ENCODE measurements at regions not wholly inside any gene's neighbourhood (a gene's known extent, or its start where the extent isn't known, plus 50 kb on each side); places are given as distances from the start of the nearest gene placed in this dataset.
"Not testable (repeated sequence)": the region's sequence is repeated elsewhere in the genome, so short reads cannot be mapped to it uniquely, and the experiment has no call there.

DNA sequence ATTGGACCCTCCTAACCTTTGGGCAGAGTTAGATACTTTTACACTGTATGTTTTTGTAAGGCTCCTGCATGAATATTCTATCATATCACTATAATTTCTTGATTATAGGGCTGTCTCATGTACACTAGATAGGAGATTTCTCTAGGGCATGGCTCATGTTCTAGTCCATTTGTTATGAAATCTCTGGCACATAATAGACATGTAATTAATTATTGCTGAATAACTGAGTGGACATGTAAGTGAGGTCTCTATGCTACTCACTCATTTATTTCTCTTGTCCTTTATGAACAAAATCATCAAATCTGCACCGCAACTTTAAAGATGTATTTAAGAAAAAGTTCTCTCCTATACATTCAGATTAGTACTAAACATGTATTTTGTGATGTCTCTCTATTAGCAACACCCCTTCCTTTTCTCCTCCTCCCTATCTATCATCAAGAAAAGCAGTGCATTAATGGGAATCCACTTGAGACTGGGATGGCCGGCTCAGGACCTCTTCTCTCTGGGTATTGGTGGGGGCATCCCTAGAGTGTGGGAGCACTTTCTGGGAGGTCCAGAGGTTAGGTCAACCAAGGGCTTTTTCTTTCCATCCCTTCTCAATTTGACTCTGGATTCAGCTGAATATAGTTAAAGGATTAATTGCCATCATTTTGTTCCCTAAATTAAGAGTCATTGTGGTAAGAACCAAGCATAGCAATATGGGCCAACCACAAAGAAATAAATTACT, 168.0 kb upstream of the HMGA2 start:
- DNase-seq (ENCODE audit: low read depth): no peak

DNA sequence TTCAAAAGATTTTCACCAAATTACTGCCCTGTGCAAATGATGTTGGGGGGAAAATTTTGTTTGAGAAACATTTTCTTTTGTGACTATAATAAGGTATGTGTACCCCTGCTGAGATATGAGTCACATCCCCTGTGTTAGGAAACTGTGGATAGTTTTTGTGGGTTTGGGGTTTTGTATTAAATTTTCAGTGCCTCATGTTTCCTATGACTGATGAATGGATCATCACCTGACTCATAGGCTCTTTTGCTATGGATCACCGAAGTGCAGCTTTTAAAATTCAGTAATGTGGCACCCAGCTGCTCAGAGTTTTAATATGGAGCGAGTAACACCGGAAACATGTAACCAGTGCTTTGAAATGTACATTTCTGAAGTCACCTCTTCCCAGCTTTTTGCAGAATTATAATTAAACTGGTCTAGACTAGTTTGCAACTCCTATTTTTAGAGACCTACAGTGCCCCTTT, 167.4 kb upstream of the HMGA2 start:
- no peak for DNase-seq (ENCODE audit: low read depth)

DNA sequence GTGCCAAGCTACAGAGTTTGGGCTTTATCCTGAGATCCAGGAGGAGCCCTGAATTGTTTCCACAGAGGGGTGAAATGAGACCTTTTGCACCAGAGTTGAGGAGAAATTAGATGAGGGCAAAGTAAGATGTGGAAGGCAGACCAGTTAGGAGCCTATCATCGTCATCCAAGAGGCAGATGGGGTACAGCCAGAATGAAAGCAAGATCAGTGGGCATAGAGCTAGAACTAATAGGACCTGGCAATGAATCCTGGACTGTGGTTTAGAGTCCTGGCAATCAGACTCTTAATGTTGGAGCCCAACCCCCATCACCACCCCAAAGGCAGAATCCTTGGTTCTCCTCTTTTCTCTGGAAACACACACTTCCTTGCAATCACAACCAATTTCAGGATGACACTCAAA, 166.6 kb upstream of the HMGA2 start:
- no peak for DNase-seq (ENCODE audit: low read depth)

DNA sequence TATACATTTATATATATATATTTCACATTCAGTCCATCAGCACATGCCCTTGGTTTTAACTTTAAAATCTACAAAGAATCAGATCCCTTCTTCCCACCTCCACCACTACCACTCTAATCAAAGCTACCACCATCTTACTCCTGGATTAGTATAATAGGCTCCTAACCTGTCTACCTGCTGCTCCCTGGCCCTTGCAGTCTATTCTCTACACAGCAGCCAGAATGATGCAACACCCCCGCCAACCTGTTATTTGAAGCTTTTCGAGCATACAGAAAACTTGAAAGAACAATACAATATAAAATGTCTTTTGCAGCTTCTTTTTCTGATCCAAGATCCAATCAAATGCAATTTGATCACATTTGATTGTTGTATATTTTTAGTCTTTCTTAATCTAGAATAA, 165.9 kb upstream of the HMGA2 start:
- DNase-seq (ENCODE audit: low read depth): no peak

DNA sequence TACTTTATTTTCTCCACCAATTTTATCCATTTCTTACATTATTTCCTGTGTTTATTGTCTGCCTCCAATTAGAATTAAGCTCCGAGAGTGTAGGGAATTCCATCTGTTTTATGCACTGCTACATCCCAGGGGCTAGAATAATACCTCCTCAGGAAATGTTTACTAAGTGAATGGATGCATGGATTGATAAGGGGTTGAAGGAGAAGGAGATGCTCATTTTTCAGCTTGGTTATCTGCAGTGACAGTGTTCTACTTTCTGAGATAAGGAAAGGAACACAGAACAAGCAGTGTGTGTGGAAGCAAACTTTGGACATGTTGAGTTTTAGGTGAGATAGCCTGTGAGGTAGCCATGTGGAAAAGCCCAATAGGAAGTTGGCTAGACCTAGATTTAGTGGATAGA, 164.6 kb upstream of the HMGA2 start:
- no peak for DNase-seq (ENCODE audit: low read depth)

DNA sequence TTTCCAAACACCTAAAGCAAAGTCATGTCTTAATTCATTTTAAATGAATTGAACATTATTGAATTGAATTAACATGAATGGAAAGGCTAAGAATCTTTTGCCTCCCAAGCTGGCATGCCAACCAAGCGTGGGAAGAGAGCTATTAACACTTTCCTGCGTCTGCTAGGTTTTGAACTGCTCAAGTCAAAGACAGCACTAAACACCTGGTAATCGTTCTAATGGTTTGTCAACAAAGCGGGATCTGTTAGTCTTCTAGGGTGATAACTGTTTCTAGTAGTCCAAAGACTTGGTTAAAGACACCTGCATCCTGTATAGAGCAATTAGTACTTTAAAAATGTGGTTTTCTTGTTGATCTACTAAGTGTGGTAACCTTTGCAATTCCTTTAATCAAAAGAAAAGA, 164.2 kb upstream of the HMGA2 start:
- no peak for DNase-seq (ENCODE audit: low read depth)

DNA sequence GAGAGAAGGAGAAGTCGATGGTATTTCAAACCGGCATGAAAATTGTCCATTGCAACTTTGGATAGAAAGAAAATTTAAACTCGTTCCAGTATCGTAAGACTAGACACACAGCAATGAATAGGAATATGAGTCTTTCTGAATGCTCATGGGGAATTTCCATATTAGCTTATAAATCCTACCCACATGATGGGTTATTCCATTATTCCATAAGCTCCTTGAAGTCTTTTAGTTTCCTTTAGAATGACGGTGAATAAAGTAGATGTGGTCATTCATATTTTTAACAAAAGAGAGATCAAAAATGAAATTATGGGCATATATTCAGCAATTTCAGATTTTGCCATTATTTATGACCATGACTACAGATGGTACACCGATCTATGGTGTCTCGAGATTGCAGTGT, 163.4 kb upstream of the HMGA2 start:
- DNase-seq (ENCODE audit: low read depth): no peak

DNA sequence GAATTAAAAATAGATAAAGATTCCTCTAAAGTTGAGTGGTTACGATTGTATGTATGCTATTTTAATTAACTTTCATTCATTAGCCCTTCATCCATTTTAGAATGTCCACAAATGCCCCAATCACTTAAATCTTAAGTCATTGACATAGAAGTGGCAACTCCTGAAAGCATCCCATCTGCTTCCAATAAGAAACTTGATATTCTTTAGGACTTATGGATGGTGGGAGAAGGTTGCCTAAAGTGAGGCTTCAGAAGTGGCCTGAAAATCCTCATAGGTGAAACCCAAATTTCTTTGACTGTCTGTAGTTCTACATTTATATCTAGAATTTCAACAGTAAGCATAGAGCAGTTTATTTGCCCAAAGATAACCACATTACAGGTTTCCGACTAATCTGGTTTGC, 161.7 kb upstream of the HMGA2 start:
- DNase-seq (ENCODE audit: low read depth): no peak

DNA sequence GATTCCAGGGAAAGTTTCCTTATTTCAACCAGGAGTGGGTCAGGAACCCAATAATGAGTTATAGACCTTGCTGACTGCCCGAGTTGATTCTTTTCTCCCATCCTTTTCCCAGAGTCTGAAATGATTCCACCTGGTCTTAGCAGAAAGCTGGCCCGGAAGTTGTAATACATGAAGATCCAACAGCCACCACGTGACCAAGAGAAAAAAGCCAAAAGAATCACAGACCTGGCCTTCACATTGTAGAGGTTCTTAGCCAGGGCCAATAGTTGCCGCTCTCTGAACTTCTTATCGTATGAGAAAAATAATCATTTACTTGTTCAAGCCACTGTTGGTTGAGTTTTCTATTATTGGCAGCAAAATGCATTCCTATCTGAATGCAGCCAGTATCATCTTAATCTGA, 161.2 kb upstream of the HMGA2 start:
- DNase-seq (ENCODE audit: low read depth): no peak

DNA sequence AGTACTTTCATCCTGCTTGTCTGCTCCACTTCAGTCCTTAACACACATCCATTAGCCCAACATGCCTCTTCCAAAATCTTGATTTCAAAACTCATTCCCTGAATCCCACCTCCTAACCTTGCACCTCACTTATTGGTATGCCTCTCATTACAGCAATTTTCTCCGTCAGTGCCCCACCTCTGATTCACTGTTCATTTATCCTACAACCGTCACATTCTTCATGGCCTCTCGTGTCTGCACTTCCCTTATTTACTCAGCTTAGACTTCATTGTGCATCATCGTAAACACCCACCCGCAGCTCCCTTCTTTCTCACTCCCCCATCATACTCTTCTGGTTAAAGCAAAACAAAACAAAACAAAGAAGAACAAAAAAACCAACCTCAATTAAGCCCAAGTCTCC, 160.6 kb upstream of the HMGA2 start:
- DNase-seq (ENCODE audit: low read depth): no peak

DNA sequence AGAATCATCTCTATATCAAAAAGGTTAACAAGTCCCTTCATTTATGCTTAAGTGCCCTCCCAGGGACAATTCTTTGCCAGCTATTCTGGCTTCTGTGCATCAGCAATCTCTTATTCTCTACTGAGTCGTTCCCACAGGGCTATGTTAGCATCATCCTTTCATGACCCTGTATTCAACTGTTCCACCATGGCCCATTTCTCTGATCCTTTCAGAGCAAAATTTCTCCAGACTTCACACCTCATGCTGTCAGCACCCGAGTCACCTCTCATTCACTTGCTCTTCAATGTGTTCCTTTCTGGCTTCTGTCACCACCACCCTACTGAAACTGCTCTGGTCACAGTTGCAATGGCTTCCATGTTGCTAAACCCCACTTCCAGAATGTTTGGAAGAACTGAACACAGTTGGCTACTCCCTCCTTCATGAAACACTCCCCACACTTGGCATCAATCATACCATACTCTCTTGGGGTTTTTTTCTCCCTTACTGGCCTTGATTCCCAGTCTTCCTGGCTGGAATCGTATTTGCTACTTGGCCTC, 159.5 kb upstream of the HMGA2 start:
- no peak for DNase-seq (ENCODE audit: low read depth)

DNA sequence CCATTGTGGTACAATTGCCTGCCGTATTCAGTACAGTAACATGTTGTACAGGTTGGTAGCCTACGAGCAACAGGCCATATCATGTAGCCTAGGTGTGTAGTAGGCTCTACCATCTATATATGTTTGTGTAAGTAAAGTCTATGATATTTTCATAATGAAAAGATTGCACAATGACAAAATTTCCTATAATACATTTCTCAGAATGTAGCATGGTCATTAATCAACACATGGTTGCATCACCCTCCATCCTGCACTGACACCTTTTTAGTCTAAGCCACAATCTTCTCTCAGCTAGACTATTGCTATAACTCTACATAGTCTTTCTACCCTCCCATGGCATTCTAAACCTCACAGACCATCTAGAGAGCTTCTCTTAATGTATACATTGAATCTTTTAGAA, 158.5 kb upstream of the HMGA2 start:
- no peak for DNase-seq (ENCODE audit: low read depth)

DNA sequence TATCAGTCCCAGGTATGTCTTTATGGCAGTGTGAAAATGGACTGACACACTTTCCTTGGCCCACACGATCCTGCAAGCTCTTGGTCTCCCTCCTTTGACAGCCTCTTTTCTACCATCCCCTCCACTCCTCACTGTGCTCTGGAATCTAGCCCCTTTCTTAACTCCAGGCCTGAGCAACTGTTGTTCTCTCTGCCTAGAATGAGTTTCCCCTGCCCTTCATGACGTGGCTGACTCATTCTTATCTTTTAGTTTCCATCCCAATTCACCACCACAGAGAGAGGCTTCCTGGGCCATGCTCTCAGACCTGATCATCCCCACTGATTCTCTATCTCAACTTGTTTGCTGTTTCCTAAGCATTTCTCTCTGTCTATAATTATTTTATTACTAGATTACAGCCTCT, 157.4 kb upstream of the HMGA2 start:
- DNase-seq (ENCODE audit: low read depth): no peak

DNA sequence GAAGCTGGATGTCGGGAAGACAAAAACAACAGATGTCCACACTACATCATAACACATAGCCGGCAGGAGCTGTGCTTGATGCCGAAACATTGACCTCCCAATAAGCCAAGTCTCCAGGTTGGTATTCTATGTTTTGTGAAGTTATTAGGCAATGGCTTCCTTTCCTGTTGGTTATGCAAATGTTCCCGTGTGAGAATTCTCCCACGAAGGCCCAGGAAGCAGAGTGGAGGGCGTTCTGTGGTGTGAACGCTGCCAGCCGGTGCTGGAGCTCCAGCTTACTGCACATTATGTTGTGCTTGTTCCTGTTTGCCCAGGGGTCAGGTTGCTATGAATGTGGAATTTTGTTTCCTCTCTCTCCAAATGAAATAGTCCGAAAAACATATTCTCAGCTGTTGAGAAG, 156.4 kb upstream of the HMGA2 start:
- DNase-seq (ENCODE audit: low read depth): no peak

DNA sequence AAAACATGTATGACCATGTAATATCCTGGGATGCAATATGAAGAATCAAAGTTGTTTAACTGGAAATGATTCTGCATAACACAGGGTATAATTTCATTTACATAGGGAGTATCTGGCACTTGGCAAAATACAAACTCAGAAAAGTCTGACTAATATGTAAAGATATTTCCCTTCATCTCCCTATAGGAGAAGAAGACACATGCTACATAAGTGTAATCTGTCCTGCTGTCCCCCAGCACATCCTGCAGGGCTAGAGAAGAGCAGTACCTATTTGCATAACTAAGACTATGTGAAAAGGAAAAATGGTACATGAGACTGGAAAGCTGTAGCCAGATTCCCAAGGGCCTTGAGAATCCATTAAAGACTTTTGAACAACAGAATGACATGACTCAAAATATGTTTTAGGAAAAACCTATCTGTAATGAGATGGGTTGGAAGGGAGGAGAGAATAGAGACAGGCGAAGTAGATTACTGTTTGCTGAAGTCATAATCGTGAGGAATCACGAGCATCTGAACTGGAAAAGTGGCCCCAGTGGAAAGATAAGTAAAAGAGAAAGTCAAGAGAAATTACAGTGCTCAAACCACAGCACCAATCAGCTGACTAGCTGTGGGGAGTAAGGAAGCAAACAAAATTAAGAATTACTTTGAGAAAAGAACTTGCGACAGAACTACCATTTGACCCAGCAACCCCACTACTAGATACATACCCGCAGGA, 155.1 kb upstream of the HMGA2 start:
- DNase-seq (ENCODE audit: low read depth): no peak

DNA sequence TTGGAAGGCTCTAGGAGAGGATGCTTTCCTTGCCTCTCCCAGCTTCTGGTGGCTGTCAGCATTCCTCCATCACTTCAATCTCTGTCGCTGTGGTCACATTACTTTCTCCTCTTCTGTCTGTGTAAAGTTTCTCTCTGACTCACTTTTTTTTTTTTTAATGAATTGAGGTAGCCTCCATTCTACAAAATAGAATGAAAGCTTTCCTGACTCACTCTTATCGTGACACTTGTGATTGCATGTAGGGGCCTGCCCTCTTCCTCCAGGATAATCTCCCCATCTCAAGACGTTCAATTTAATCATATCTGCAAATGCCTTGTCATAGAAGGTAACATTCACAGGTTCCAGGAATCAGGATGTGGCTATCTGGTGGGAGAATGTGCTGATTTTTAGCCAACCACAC, 153.5 kb upstream of the HMGA2 start:
- DNase-seq (ENCODE audit: low read depth): no peak

DNA sequence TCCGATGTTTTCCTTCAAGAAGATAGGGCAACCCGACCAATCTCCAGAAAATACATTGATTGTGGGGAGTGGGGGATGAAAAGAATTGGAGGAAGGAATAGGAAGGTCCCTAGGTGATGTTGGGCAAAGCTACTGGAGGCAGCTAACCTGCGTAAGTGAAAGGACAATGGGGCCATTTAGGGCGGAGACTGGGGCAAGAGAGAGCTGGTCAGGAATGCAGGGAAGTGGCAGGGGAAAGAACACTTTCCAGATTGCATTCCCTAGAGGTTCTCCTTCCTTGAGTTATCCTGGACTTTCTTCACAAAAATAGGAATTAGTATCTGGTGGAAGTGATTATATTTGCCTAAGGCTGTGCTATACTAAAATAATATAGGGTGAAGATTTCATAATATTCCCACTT, 151.8 kb upstream of the HMGA2 start:
- DNase-seq (ENCODE audit: low read depth): no peak

DNA sequence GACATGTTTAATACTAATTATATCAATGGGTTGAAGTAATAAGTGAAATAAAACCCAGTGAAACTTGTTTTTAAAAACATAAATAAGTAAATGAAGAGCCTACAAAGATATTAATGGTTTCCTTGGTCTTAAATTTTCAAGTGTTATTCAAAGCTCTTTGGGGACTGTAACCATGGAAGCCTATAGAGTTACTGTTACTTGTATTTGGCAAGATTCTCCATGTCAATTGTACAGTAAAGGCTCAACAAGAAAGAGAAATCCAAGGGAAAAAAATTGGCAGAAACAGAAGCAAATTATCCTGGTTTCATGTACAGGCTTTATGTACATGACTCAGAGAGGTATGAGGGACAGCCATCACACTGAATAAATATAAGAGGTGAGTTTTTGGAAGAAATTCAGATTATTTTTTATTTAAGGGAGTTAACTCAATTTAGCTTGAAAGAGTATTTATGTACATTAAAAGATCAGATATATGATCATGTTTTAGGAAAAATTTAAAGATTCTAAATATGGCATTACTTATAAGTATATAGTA, 151.1 kb upstream of the HMGA2 start:
- no peak for DNase-seq (ENCODE audit: low read depth)

DNA sequence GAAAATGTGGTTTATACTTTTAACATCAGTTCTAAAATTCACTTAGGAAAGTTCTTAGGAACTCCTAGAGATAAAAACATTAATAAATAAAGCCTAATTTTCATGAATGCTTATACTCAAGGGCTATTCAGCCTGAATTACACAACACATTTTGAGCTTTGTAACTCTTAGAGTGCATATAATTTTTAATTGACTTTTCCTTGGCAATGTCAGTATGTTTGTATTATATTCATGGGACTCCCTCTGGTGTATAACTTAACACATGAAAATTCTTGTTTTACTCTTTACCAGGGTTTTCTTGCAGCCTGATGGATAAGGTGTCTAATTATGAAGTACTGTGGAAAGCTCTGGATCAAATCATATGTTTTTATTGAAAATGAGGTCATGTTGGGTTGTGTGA, 150.6 kb upstream of the HMGA2 start:
- no peak for DNase-seq (ENCODE audit: low read depth)

DNA sequence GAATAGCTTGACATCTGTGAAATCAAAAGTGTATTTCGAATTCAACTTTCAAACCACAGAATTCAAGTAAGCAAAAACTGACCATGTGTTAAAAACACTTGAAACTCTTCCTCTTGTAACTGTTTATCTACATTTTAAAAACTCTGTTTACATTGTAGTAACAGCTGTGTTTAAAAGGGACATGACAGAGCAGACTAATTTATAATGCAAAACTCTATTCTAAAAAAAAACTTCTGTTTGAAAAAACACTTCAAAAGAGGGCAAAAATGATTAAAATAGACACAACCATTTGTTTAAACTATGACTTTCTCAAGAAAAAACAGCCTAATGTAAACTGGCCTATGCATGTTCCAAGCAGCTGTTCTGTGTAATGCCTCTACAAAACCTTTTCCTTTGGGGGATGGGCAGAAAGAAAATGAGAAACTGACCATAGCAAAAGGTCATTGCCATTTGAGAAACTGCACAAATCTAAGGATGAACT, 149.1 kb upstream of the HMGA2 start:
- DNase-seq (ENCODE audit: low read depth): no peak

DNA sequence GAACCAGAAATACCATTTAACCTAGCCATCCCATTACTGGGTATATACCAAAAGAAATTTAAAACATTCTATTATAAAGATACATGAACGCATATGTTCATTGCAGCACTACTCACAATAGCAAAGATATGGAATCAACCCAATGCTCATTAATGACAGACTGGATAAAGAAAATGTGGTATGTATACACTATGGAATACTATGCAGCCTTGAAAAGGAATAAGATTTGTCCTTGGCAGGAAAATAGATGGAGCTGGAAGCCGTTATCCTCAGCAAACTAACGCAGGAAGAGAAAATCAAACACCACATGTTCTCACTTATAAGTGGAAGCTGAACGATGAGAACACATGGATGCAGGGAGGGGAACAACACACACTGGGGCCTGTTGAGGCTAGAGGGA, 146.1 kb upstream of the HMGA2 start:
- DNase-seq (ENCODE audit: low read depth): not testable (repeated sequence)

DNA sequence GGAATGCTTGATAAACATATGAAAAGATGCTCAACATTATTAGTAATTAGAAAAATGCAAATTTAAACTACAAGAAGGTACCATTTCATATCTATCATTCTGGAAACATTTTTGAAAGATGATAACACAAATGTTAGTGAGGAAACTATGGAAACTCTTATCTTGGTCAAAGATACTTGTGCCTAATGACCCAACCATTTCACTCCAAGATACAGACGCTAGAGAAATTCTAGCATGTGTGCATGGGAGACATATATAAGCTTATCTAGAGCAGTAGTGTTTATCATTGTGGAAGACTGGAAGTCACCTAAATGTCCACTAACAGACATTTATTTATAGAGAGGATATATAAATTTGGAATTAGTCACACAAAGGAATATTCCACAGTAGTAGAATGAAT, 143.1 kb upstream of the HMGA2 start:
- DNase-seq (ENCODE audit: low read depth): no peak

DNA sequence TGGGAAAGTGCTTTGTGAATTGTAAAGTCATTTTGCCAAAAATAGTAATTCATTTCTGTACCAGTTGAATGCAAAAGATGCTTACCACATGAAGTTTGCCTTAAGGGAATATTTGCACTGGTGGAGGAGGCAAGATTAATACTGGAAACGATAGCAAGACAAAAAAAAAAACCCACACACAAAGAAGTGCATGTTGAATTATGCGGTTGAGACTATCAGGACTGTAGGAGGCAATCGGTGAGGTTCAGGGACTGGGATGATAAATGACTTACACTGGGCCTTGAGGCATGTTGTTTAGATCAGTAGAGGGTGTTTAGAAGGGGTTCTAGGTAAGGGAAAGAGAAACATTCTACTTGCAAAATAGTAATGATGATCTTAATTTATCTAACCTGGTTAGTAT, 142.2 kb upstream of the HMGA2 start:
- DNase-seq (ENCODE audit: low read depth): no peak

Measured in stimulated activated CD4-positive, alpha-beta T cell treated with anti-CD3 and anti-CD28 coated beads, Interleukin-2, amount 100 ng/mL, for 4 hours (primary cell).